Endodermal cell (in vitro differentiated cells): ENCODE measurements at regions not wholly inside any gene's neighbourhood (a gene's known extent, or its start where the extent isn't known, plus 50 kb on each side); places are given as distances from the start of the nearest gene placed in this dataset.
A peak's percentile ranks its signal among the peaks of the same experiment; 100 is the strongest.

Experiments used
- DNase-seq: peaks from one replicate; pipeline ENCODE4 v3.0.0-alpha.2; 2017
- H3K27ac ChIP-seq: 2 replicates; pipeline ENCODE4 v1.5.1; 2013; ENCODE audit warnings: mild to moderate bottlenecking, low read depth, low read length, moderate library complexity
- H3K27me3 ChIP-seq: 2 replicates; pipeline ENCODE4 v1.6.1; 2013; ENCODE audit warnings: mild to moderate bottlenecking, low read length, moderate library complexity; ENCODE audit not compliant: insufficient read depth, control insufficient read depth, poor library complexity, severe bottlenecking
- H3K36me3 ChIP-seq: 2 replicates; pipeline ENCODE4 v1.7.0; 2013; ENCODE audit warnings: mild to moderate bottlenecking, low read length, moderate library complexity; ENCODE audit not compliant: control insufficient read depth, insufficient read depth
- H3K4me1 ChIP-seq: one replicate; pipeline ENCODE4 v1.7.0; 2013; ENCODE audit warnings: low read length; ENCODE audit not compliant: control insufficient read depth, insufficient read depth
- H3K4me3 ChIP-seq: 2 replicates; pipeline ENCODE4 v1.5.1; 2013; ENCODE audit warnings: mild to moderate bottlenecking, low read length, moderate library complexity
- H3K9ac ChIP-seq: 2 replicates; pipeline ENCODE4 v1.6.1; 2013; ENCODE audit warnings: mild to moderate bottlenecking, low read length, moderate library complexity; ENCODE audit not compliant: poor library complexity, severe bottlenecking; ENCODE audit errors: extremely low read depth
- H3K9me3 ChIP-seq: 2 replicates; pipeline ENCODE4 v1.6.1; 2013; ENCODE audit warnings: mild to moderate bottlenecking, low read length, moderate library complexity; ENCODE audit not compliant: control insufficient read depth
- H3K27ac Mint-ChIP-seq: 2 replicates; pipeline ENCODE4 v1.8.0; 2020; ENCODE audit warnings: mixed read lengths
- H3K27me3 Mint-ChIP-seq: 2 replicates; pipeline ENCODE4 v1.8.0; 2021; ENCODE audit warnings: mild to moderate bottlenecking, mixed read lengths; ENCODE audit not compliant: insufficient read depth
- H3K36me3 Mint-ChIP-seq: 2 replicates; pipeline ENCODE4 v1.8.0; 2020; ENCODE audit warnings: low read depth, mixed read lengths
- H3K4me1 Mint-ChIP-seq: 2 replicates; pipeline ENCODE4 v1.8.0; 2020; ENCODE audit warnings: mixed read lengths
- H3K4me3 Mint-ChIP-seq: 2 replicates; pipeline ENCODE4 v1.8.0; 2020; ENCODE audit warnings: mild to moderate bottlenecking, moderate library complexity, mixed read lengths
- H3K9me3 Mint-ChIP-seq: 2 replicates; pipeline ENCODE4 v1.8.0; 2020; ENCODE audit warnings: mild to moderate bottlenecking, mixed read lengths
- WGBS, 2 experiments: methylation state at CpG; one replicate each; pipeline versions ENCODE4 v1.1.5 to v1.1.7; 2013; ENCODE audit warnings: missing lambda C conversion rate in 2 of 2, mixed read lengths in 1 of 2; ENCODE audit not compliant: insufficient coverage in 1 of 2, insufficient read length in 1 of 2; 5-methylcytosine and 5-hydroxymethylcytosine counted together
- TF ChIP-seq, protein P1 (sequence below): fragments of 200-600 bp; sonication (generic); conservative IDR thresholded peaks from 2 replicates; pipeline ENCODE4 v1.5.0; 2021; ENCODE audit warnings: antibody characterized with exemption, mild to moderate bottlenecking

DNA sequence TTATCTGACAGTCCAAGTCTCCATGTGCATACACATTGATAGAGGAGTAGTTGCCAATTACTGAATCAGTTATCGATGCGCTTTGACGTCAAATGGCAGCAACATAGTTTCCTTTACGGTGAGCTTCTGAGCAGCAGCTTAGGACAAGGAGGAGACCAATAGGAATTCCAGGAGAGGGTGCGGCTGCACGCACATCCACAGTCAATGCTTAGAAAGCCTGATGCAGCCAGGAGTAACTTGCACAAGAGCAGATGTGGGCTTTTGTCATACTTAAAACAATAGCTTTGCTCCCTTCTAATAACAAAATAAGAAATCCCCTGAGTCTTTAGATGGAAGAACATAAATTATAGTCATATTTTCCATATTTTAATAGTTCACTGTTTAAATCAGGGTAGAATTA lies 442.1 kb downstream of the BCKDHB start:
- no peak overlapping the region for H3K9ac ChIP-seq
- H3K9me3 ChIP-seq, result peaks cover 22% of the 10 kb centered on the region
- Mint-ChIP-seq H3K36me3 (no peaks in the 10 kb centered on the region), H3K4me1 (peaks cover 5% of the 10 kb centered on the region), H3K4me3 (no peak overlapping the region), H3K27me3 (no peaks in the 10 kb centered on the region), H3K9me3 (peaks cover 19% of the 10 kb centered on the region), H3K27ac (no peak overlapping the region)
- no peak overlapping the region for H3K4me3 ChIP-seq
- whole genome bisulfite sequencing, 2 experiments, result 90 to 99% methylated on average over 5 to 6 of the region's 6 CpGs
- H3K4me1 ChIP-seq, result no peaks in the 10 kb centered on the region
- no peaks in the 10 kb centered on the region for H3K27me3 ChIP-seq
- DNase-seq, result no peak
- TF ChIP-seq, protein P1, sequence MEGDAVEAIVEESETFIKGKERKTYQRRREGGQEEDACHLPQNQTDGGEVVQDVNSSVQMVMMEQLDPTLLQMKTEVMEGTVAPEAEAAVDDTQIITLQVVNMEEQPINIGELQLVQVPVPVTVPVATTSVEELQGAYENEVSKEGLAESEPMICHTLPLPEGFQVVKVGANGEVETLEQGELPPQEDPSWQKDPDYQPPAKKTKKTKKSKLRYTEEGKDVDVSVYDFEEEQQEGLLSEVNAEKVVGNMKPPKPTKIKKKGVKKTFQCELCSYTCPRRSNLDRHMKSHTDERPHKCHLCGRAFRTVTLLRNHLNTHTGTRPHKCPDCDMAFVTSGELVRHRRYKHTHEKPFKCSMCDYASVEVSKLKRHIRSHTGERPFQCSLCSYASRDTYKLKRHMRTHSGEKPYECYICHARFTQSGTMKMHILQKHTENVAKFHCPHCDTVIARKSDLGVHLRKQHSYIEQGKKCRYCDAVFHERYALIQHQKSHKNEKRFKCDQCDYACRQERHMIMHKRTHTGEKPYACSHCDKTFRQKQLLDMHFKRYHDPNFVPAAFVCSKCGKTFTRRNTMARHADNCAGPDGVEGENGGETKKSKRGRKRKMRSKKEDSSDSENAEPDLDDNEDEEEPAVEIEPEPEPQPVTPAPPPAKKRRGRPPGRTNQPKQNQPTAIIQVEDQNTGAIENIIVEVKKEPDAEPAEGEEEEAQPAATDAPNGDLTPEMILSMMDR, result no peak
- no peaks in the 10 kb centered on the region for H3K36me3 ChIP-seq
- no peak overlapping the region for H3K27ac ChIP-seq

DNA sequence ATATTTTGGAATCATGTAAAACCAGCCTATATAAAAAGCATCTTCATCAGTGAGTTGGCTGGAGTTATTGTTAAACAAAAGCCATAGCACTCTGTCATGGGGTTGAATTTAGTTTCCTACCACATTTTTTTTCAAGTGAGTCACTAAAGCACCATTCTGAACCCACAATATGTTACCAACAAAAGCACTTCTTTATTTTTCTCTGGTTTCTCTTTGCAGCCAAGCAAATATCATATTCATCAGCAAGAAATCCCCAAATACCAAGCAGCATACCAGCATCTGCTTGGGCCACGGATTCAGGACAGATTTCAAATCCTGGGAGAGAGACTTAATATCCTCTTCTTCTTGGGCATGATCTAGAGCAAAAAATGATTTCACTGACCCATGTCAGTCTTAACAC lies 441.4 kb downstream of the BCKDHB start:
- no peak for DNase-seq
- no peaks in the 10 kb centered on the region for H3K36me3 Mint-ChIP-seq
- Histone ChIP-seq H3K9ac (no peak overlapping the region), H3K4me3 (no peak overlapping the region), H3K27me3 (no peaks in the 10 kb centered on the region), H3K27ac (no peak overlapping the region), H3K9me3 (peaks cover 22% of the 10 kb centered on the region), H3K36me3 (no peaks in the 10 kb centered on the region), H3K4me1 (no peaks in the 10 kb centered on the region)
- no peak overlapping the region for H3K27ac Mint-ChIP-seq
- H3K4me3 Mint-ChIP-seq, result no peak overlapping the region
- WGBS, 2 experiments, result 80 to 100% methylated on average over 1 of the region's 1 CpG
- no peaks in the 10 kb centered on the region for H3K4me1 Mint-ChIP-seq
- peaks cover 19% of the 10 kb centered on the region for H3K9me3 Mint-ChIP-seq
- TF ChIP-seq, protein P1, result no peak
- no peaks in the 10 kb centered on the region for H3K27me3 Mint-ChIP-seq

DNA sequence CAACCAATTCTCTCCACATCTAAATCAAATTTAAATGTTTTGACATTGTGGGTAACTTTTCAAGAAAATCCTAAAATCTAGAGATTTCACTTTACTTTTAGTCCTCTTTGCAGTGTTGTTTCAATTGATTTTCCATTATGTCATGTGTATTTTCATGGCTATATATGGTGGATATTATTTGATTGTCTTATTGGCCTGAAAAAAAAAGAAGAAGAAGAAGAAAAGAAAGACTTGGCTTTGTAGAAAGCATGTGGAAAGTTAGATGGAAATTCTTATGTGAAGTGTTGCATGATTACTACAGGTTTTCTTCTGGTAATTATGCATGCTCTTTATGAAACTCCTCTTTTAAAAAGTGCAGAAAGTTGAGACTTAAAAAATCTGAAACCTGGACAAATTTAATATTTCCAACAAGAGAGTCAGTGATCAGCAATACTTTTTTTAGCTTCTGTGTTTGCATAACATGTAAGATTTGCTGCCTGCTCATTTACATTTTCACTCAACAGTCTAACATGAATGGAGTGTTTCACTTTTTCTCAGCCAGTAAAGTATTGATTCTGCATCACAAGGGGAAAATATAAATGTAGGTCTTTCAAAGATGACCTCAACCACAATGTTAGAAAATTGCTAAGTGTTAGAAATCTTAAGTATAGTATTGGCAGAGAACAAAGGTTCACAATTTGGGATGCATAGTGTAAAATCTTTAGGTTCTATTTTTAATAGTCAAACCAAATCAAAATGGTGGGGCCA lies 438.7 kb downstream of the BCKDHB start:
- H3K27me3 Mint-ChIP-seq, result no peaks in the 10 kb centered on the region
- H3K9me3 ChIP-seq, result peaks cover 2% of the 10 kb centered on the region
- H3K27ac ChIP-seq, result peak overlapping the region; percentile 50
- H3K9me3 Mint-ChIP-seq, result peaks cover 4% of the 10 kb centered on the region
- H3K27me3 ChIP-seq, result no peaks in the 10 kb centered on the region
- H3K36me3 ChIP-seq, result no peaks in the 10 kb centered on the region
- H3K4me3 ChIP-seq, result no peak overlapping the region
- H3K4me1 ChIP-seq, result no peaks in the 10 kb centered on the region
- no peak overlapping the region for H3K4me3 Mint-ChIP-seq
- H3K9ac ChIP-seq, result no peak overlapping the region
- no peaks in the 10 kb centered on the region for H3K36me3 Mint-ChIP-seq
- TF ChIP-seq, protein P1, result no peak
- DNase-seq, result no peak
- no peaks in the 10 kb centered on the region for H3K4me1 Mint-ChIP-seq
- H3K27ac Mint-ChIP-seq, result no peak overlapping the region
